ENCODE measurements at regions not wholly inside any gene's neighbourhood (a gene's known extent, or its start where the extent isn't known, plus 50 kb on each side); places are given as distances from the start of the nearest gene placed in this dataset.

DNA sequence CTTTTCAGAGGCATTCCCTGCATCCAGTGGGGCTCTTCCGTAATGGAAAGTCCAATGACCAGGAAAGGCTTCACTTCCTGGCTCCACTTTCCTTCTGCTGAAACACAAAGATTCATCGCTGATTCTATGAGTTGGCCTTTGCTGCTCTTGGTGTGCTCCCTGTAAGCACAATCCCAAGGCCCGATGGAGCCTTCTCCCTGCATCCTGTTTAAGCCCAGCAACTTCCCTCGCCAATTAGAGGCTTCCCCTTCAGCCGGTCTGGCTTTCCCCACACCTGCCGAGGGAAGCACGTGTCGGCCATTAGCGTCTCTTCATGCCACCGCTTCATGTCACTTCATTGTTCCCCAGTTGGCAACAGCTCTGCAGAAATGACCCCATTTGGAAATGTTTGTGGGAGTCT is 693.9 kb downstream of the MED13L start:
- TF ChIP-seq EZH2 (IDR thresholded peaks at IDR 0.05), result no peak
- no peak for TF ChIP-seq SIN3A (IDR thresholded peaks at IDR 0.05; ENCODE audit: low read depth)
- no peak for TF ChIP-seq POLR2AphosphoS5 (IDR thresholded peaks at IDR 0.05; ENCODE audit: low read depth, low read length)
- no peak for TF ChIP-seq YY1 (IDR thresholded peaks at IDR 0.05; ENCODE audit: extremely low read depth, insufficient replicate concordance, low read depth, low read length)
- TF ChIP-seq, protein P1, sequence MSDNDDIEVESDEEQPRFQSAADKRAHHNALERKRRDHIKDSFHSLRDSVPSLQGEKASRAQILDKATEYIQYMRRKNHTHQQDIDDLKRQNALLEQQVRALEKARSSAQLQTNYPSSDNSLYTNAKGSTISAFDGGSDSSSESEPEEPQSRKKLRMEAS (IDR thresholded peaks at IDR 0.05), result no peak
- no peak for TF ChIP-seq SP1 (IDR thresholded peaks at IDR 0.05; ENCODE audit: low read depth)

All from HCT116 (cell line).